ENCODE measurements at regions not wholly inside any gene's neighbourhood (a gene's known extent, or its start where the extent isn't known, plus 50 kb on each side); places are given as distances from the start of the nearest gene placed in this dataset.

DNA sequence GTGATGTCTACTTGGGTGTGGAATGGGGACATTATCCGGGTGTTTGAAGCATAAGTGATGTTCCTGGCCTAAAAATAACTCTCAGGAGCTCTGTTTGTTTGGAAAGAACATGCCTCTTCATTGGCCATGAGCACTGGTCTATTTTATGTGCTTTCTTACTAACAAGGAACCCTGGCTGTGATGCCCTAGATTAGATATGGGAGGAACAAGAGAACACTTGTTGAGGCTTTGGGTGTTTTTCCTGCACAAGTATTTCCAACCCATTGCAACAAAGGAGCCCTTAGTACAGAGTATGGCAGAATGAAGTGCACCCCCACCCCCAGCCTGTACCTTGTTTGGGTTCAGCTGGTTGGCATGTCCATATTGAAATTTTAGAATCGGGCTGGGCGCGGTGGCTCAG, 95.9 kb downstream of the SLC4A3 start:
- TF ChIP-seq EP300 (IDR thresholded peaks at IDR 0.05; ENCODE audit: low read depth in 2 of 2, low read length in 2 of 2) (no peak), EP300 (CRISPR knock-in tag; IDR thresholded peaks at IDR 0.05; ENCODE audit: borderline replicate concordance) (no peak), MAZ (IDR thresholded peaks at IDR 0.05; ENCODE audit: borderline replicate concordance, low read depth, low read length) (no peak), MAZ (CRISPR knock-in tag; IDR thresholded peaks at IDR 0.05; ENCODE audit: low read depth) (no peak), ZNF264 (CRISPR knock-in tag; IDR thresholded peaks at IDR 0.05) (no peak), THYN1 (CRISPR knock-in tag; IDR thresholded peaks at IDR 0.05; ENCODE audit: borderline replicate concordance, low read depth) (no peak), EZH2 (conservative IDR thresholded peaks at IDR 0.05; ENCODE audit: low read depth, low read length) (no peak), POLR2AphosphoS5 (IDR thresholded peaks at IDR 0.05; ENCODE audit: low read depth, low read length) (no peak), MTF1 (CRISPR knock-in tag; IDR thresholded peaks at IDR 0.05) (no peak), NFIC (IDR thresholded peaks at IDR 0.05; ENCODE audit: low read length) (no peak), GABPB1 (CRISPR knock-in tag; IDR thresholded peaks at IDR 0.05) (no peak), EHMT2 (IDR thresholded peaks at IDR 0.05; ENCODE audit: borderline replicate concordance, low read depth, low read length) (no peak)
- TF ChIP-seq, protein P1, sequence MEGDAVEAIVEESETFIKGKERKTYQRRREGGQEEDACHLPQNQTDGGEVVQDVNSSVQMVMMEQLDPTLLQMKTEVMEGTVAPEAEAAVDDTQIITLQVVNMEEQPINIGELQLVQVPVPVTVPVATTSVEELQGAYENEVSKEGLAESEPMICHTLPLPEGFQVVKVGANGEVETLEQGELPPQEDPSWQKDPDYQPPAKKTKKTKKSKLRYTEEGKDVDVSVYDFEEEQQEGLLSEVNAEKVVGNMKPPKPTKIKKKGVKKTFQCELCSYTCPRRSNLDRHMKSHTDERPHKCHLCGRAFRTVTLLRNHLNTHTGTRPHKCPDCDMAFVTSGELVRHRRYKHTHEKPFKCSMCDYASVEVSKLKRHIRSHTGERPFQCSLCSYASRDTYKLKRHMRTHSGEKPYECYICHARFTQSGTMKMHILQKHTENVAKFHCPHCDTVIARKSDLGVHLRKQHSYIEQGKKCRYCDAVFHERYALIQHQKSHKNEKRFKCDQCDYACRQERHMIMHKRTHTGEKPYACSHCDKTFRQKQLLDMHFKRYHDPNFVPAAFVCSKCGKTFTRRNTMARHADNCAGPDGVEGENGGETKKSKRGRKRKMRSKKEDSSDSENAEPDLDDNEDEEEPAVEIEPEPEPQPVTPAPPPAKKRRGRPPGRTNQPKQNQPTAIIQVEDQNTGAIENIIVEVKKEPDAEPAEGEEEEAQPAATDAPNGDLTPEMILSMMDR (CRISPR knock-in tag; IDR thresholded peaks at IDR 0.05), result no peak
- TF ChIP-seq, protein P2, sequence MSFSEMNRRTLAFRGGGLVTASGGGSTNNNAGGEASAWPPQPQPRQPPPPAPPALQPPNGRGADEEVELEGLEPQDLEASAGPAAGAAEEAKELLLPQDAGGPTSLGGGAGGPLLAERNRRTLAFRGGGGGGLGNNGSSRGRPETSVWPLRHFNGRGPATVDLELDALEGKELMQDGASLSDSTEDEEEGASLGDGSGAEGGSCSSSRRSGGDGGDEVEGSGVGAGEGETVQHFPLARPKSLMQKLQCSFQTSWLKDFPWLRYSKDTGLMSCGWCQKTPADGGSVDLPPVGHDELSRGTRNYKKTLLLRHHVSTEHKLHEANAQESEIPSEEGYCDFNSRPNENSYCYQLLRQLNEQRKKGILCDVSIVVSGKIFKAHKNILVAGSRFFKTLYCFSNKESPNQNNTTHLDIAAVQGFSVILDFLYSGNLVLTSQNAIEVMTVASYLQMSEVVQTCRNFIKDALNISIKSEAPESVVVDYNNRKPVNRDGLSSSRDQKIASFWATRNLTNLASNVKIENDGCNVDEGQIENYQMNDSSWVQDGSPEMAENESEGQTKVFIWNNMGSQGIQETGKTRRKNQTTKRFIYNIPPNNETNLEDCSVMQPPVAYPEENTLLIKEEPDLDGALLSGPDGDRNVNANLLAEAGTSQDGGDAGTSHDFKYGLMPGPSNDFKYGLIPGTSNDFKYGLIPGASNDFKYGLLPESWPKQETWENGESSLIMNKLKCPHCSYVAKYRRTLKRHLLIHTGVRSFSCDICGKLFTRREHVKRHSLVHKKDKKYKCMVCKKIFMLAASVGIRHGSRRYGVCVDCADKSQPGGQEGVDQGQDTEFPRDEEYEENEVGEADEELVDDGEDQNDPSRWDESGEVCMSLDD (CRISPR knock-in tag; IDR thresholded peaks at IDR 0.05; ENCODE audit: borderline replicate concordance), result no peak
- TF ChIP-seq, protein P3, sequence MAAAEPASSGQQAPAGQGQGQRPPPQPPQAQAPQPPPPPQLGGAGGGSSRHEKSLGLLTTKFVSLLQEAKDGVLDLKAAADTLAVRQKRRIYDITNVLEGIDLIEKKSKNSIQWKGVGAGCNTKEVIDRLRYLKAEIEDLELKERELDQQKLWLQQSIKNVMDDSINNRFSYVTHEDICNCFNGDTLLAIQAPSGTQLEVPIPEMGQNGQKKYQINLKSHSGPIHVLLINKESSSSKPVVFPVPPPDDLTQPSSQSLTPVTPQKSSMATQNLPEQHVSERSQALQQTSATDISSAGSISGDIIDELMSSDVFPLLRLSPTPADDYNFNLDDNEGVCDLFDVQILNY (CRISPR knock-in tag; conservative IDR thresholded peaks at IDR 0.05), result no peak
